ENCODE measurements at regions not wholly inside any gene's neighbourhood (a gene's known extent, or its start where the extent isn't known, plus 50 kb on each side); places are given as distances from the start of the nearest gene placed in this dataset.

- no peaks in the 10 kb centered on the region for H3K27me3 Mint-ChIP-seq
- H3K36me3 Mint-ChIP-seq (ENCODE audit: low read depth), result no peaks in the 10 kb centered on the region
- H3K27ac Mint-ChIP-seq, result no peak overlapping the region
- ATAC-seq (replicated peaks), result no peak
- no peaks in the 10 kb centered on the region for H3K4me1 Mint-ChIP-seq
- no peak overlapping the region for H3K4me3 Mint-ChIP-seq
- peaks cover 6% of the 10 kb centered on the region for H3K9me3 Mint-ChIP-seq
Observed at GRCh38 chr6:92944132-92944531, 475.2 kb downstream of the EPHA7 start.

- Mint-ChIP-seq H3K27me3 (no peaks in the 10 kb centered on the region), H3K27ac (no peak overlapping the region)
- no peak for ATAC-seq (replicated peaks)
Observed at GRCh38 chr6:92942549-92942948, 476.8 kb downstream of the EPHA7 start.

GRCh38 chr6:92934625-92935024, 484.7 kb downstream of the EPHA7 start:
- no peak overlapping the region for H3K27ac Mint-ChIP-seq
- H3K36me3 Mint-ChIP-seq (ENCODE audit: low read depth), result no peaks in the 10 kb centered on the region
- H3K9me3 Mint-ChIP-seq, result peaks cover 15% of the 10 kb centered on the region
- H3K4me1 Mint-ChIP-seq, result no peaks in the 10 kb centered on the region
- H3K4me3 Mint-ChIP-seq, result no peak overlapping the region
- H3K27me3 Mint-ChIP-seq, result no peaks in the 10 kb centered on the region
- no peak for ATAC-seq (replicated peaks)

More at GRCh38 chr6:92942549-92942948, 476.8 kb downstream of the EPHA7 start:
- no peaks in the 10 kb centered on the region for H3K36me3 Mint-ChIP-seq (ENCODE audit: low read depth)
- H3K9me3 Mint-ChIP-seq, result peaks cover 6% of the 10 kb centered on the region
- no peak overlapping the region for H3K4me3 Mint-ChIP-seq
- no peaks in the 10 kb centered on the region for H3K4me1 Mint-ChIP-seq

GRCh38 chr6:92930171-92930570, 489.2 kb downstream of the EPHA7 start:
- Mint-ChIP-seq H3K4me3 (no peak overlapping the region), H3K36me3 (ENCODE audit: low read depth) (no peaks in the 10 kb centered on the region), H3K9me3 (peaks cover 13% of the 10 kb centered on the region), H3K27ac (no peak overlapping the region), H3K4me1 (no peaks in the 10 kb centered on the region), H3K27me3 (no peaks in the 10 kb centered on the region)
- no peak for ATAC-seq (replicated peaks)

GRCh38 chr6:92922216-92922806, 497.0 kb downstream of the EPHA7 start:
- peaks cover 14% of the 10 kb centered on the region for H3K9me3 Mint-ChIP-seq
- no peak overlapping the region for H3K4me3 Mint-ChIP-seq
- no peaks in the 10 kb centered on the region for H3K27me3 Mint-ChIP-seq
- no peak overlapping the region for H3K27ac Mint-ChIP-seq
- ATAC-seq (replicated peaks), result no peak
- H3K4me1 Mint-ChIP-seq, result no peaks in the 10 kb centered on the region
- no peaks in the 10 kb centered on the region for H3K36me3 Mint-ChIP-seq (ENCODE audit: low read depth)

- Mint-ChIP-seq H3K9me3 (peaks cover 10% of the 10 kb centered on the region), H3K4me1 (no peaks in the 10 kb centered on the region), H3K36me3 (ENCODE audit: low read depth) (no peaks in the 10 kb centered on the region), H3K27me3 (no peaks in the 10 kb centered on the region), H3K4me3 (no peak overlapping the region), H3K27ac (no peak overlapping the region)
- ATAC-seq (replicated peaks), result no peak
Observed at GRCh38 chr6:92915466-92915865, 503.9 kb downstream of the EPHA7 start.

- ATAC-seq (replicated peaks), result no peak
- H3K27ac Mint-ChIP-seq, result no peak overlapping the region
Observed at GRCh38 chr6:92911301-92911700, 508.1 kb downstream of the EPHA7 start.

GRCh38 chr6:92910646-92911045, 508.7 kb downstream of the EPHA7 start:
- ATAC-seq (replicated peaks), result no peak
- H3K4me3 Mint-ChIP-seq, result no peak overlapping the region
- H3K27me3 Mint-ChIP-seq, result no peaks in the 10 kb centered on the region

More at GRCh38 chr6:92911301-92911700, 508.1 kb downstream of the EPHA7 start:
- no peaks in the 10 kb centered on the region for H3K27me3 Mint-ChIP-seq
- H3K4me3 Mint-ChIP-seq, result no peak overlapping the region
- no peaks in the 10 kb centered on the region for H3K4me1 Mint-ChIP-seq
- H3K36me3 Mint-ChIP-seq (ENCODE audit: low read depth), result no peaks in the 10 kb centered on the region
- peaks cover 10% of the 10 kb centered on the region for H3K9me3 Mint-ChIP-seq

GRCh38 chr6:92906385-92906784, 513.0 kb downstream of the EPHA7 start:
- H3K27me3 Mint-ChIP-seq, result no peaks in the 10 kb centered on the region
- no peaks in the 10 kb centered on the region for H3K4me1 Mint-ChIP-seq

More at GRCh38 chr6:92910646-92911045, 508.7 kb downstream of the EPHA7 start:
- H3K9me3 Mint-ChIP-seq, result peaks cover 10% of the 10 kb centered on the region
- no peaks in the 10 kb centered on the region for H3K4me1 Mint-ChIP-seq
- H3K27ac Mint-ChIP-seq, result no peak overlapping the region
- no peaks in the 10 kb centered on the region for H3K36me3 Mint-ChIP-seq (ENCODE audit: low read depth)

GRCh38 chr6:92893741-92894140, 525.6 kb downstream of the EPHA7 start:
- no peaks in the 10 kb centered on the region for H3K4me1 Mint-ChIP-seq

More at GRCh38 chr6:92906385-92906784, 513.0 kb downstream of the EPHA7 start:
- H3K4me3 Mint-ChIP-seq, result no peak overlapping the region
- no peak overlapping the region for H3K27ac Mint-ChIP-seq
- H3K36me3 Mint-ChIP-seq (ENCODE audit: low read depth), result no peaks in the 10 kb centered on the region
- H3K9me3 Mint-ChIP-seq, result peaks cover 8% of the 10 kb centered on the region
- ATAC-seq (replicated peaks), result no peak

GRCh38 chr6:92892626-92893170, 526.7 kb downstream of the EPHA7 start:
- Mint-ChIP-seq H3K4me3 (no peak overlapping the region), H3K27ac (no peak overlapping the region), H3K4me1 (no peaks in the 10 kb centered on the region), H3K9me3 (peaks cover 9% of the 10 kb centered on the region), H3K27me3 (no peaks in the 10 kb centered on the region), H3K36me3 (ENCODE audit: low read depth) (no peaks in the 10 kb centered on the region)
- no peak for ATAC-seq (replicated peaks)

More at GRCh38 chr6:92893741-92894140, 525.6 kb downstream of the EPHA7 start:
- H3K9me3 Mint-ChIP-seq, result peaks cover 9% of the 10 kb centered on the region
- H3K4me3 Mint-ChIP-seq, result no peak overlapping the region
- no peak for ATAC-seq (replicated peaks)
- no peak overlapping the region for H3K27ac Mint-ChIP-seq
- H3K36me3 Mint-ChIP-seq (ENCODE audit: low read depth), result no peaks in the 10 kb centered on the region
- no peaks in the 10 kb centered on the region for H3K27me3 Mint-ChIP-seq

GRCh38 chr6:92888316-92888715, 531.0 kb downstream of the EPHA7 start:
- Mint-ChIP-seq H3K27me3 (no peaks in the 10 kb centered on the region), H3K36me3 (ENCODE audit: low read depth) (no peaks in the 10 kb centered on the region), H3K4me3 (no peak overlapping the region), H3K27ac (no peak overlapping the region), H3K4me1 (no peaks in the 10 kb centered on the region), H3K9me3 (peaks cover 19% of the 10 kb centered on the region)
- ATAC-seq (replicated peaks), result no peak

- Mint-ChIP-seq H3K4me1 (no peaks in the 10 kb centered on the region), H3K4me3 (no peak overlapping the region), H3K36me3 (ENCODE audit: low read depth) (no peaks in the 10 kb centered on the region), H3K27me3 (no peaks in the 10 kb centered on the region), H3K27ac (no peak overlapping the region), H3K9me3 (peaks cover 19% of the 10 kb centered on the region)
- no peak for ATAC-seq (replicated peaks)
Observed at GRCh38 chr6:92887871-92888270, 531.5 kb downstream of the EPHA7 start.

- Mint-ChIP-seq H3K36me3 (ENCODE audit: low read depth) (no peaks in the 10 kb centered on the region), H3K9me3 (peaks cover 22% of the 10 kb centered on the region), H3K27ac (no peak overlapping the region), H3K4me1 (no peaks in the 10 kb centered on the region), H3K4me3 (no peak overlapping the region), H3K27me3 (no peaks in the 10 kb centered on the region)
- no peak for ATAC-seq (replicated peaks)
Observed at GRCh38 chr6:92879526-92879925, 539.8 kb downstream of the EPHA7 start.

- Mint-ChIP-seq H3K4me3 (no peak overlapping the region), H3K36me3 (ENCODE audit: low read depth) (no peaks in the 10 kb centered on the region), H3K4me1 (no peaks in the 10 kb centered on the region), H3K27ac (no peak overlapping the region), H3K9me3 (no peaks in the 10 kb centered on the region), H3K27me3 (no peaks in the 10 kb centered on the region)
- no peak for ATAC-seq (replicated peaks)
Observed at GRCh38 chr6:92864966-92865555, 554.3 kb downstream of the EPHA7 start.
